Activated CD8-positive, alpha-beta T cell treated with anti-CD3 and anti-CD28 coated beads for 36 hours (primary cell): ENCODE measurements at regions not wholly inside any gene's neighbourhood (a gene's known extent, or its start where the extent isn't known, plus 50 kb on each side); places are given as distances from the start of the nearest gene placed in this dataset.

Source experiments
- ATAC-seq: fragments of 200-7000 bp; cut with Tn5 transposase; one replicate; pipeline ENCODE4 v1.10.0; 2021; ENCODE audit warnings: mild to moderate bottlenecking, moderate library complexity
- CTCF ChIA-PET: fragments of 350-600 bp; sonication (Branson Sonifier 250); formaldehyde crosslinking; loops from one replicate; lab custom pipeline; 2021; ENCODE audit warnings: antibody characterized with exemption; lab: Charles Lee
- POLR2A ChIA-PET: fragments of 350-600 bp; sonication (Branson Sonifier 250); formaldehyde crosslinking; loops from one replicate; lab custom pipeline; 2021; ENCODE audit warnings: antibody characterized with exemption; lab: Charles Lee
- DNase-seq: peaks from one replicate; pipeline ENCODE4 v3.0.0-alpha.2; 2020
- H3K27ac Mint-ChIP-seq: one replicate; pipeline ENCODE4 v1.8.0; 2021; ENCODE audit warnings: mild to moderate bottlenecking, mixed read lengths
- H3K27me3 Mint-ChIP-seq: one replicate; pipeline ENCODE4 v1.8.0; 2021; ENCODE audit warnings: mixed read lengths
- H3K36me3 Mint-ChIP-seq: one replicate; pipeline ENCODE4 v1.8.0; 2021; ENCODE audit warnings: low read depth, mixed read lengths
- H3K4me1 Mint-ChIP-seq: one replicate; pipeline ENCODE4 v1.8.0; 2021; ENCODE audit warnings: low read depth, mixed read lengths
- H3K4me3 Mint-ChIP-seq: one replicate; pipeline ENCODE4 v1.8.0; 2021; ENCODE audit warnings: mild to moderate bottlenecking, moderate library complexity, mixed read lengths
- H3K9me3 Mint-ChIP-seq: one replicate; pipeline ENCODE4 v1.8.0; 2021; ENCODE audit warnings: mixed read lengths
- CTCF ChIP-seq: fragments of 200-600 bp; IDR thresholded peaks from one replicate; pipeline ENCODE4 v1.8.0; 2022; ENCODE audit warnings: antibody characterized with exemption, mild to moderate bottlenecking
- intact Hi-C: fragments of 100-400 bp; cut with micrococcal nuclease; formaldehyde crosslinking; loops from one replicate; pipeline ENCODE4 v1.10.0; 2022

GRCh38 chr1:67630438-67631045 is 54.5 kb upstream of the GADD45A start:
- ATAC-seq (no peak), DNase-seq (no peak)
- CTCF ChIA-PET: interaction anchor here (1.6 to 1.7 kb wide), 2 partner anchors 69 to 136 kb away, joined by 3 to 4 read pairs; no protein-coding TSS in a partner anchor
- Mint-ChIP-seq H3K9me3 (no peaks in the 10 kb centered on the region), H3K4me3 (no peak overlapping the region), H3K4me1 (peaks cover 5% of the 10 kb centered on the region), H3K27me3 (peaks cover 2% of the 10 kb centered on the region), H3K27ac (no peak overlapping the region), H3K36me3 (no peaks in the 10 kb centered on the region)
- intact Hi-C loops: no loop called here
- no peak for TF ChIP-seq CTCF
- POLR2A ChIA-PET: no interaction called here

- ChIA-PET CTCF (interaction anchor here (0.8 kb wide), 1 partner anchor 128 kb away, joined by 5 read pairs; no protein-coding TSS in a partner anchor), POLR2A (no interaction called here)
- DNase-seq (no peak), ATAC-seq (no peak)
- H3K36me3 Mint-ChIP-seq: no peaks in the 10 kb centered on the region
- H3K4me1 Mint-ChIP-seq: peaks cover 10% of the 10 kb centered on the region
- H3K27me3 Mint-ChIP-seq: peaks cover 2% of the 10 kb centered on the region
- intact Hi-C loops: no loop called here
- no peaks in the 10 kb centered on the region for H3K9me3 Mint-ChIP-seq
- no peak for TF ChIP-seq CTCF
- H3K27ac Mint-ChIP-seq: no peak overlapping the region
- no peak overlapping the region for H3K4me3 Mint-ChIP-seq
Observed at GRCh38 chr1:67632356-67632755, 52.6 kb upstream of the GADD45A start.

- CTCF ChIA-PET: interaction anchor here (0.8 kb wide), 1 partner anchor 127 kb away, joined by 5 read pairs; no protein-coding TSS in a partner anchor
- POLR2A ChIA-PET: no interaction called here
- TF ChIP-seq CTCF: no peak
- Mint-ChIP-seq H3K27me3 (peaks cover 2% of the 10 kb centered on the region), H3K9me3 (no peaks in the 10 kb centered on the region), H3K36me3 (no peaks in the 10 kb centered on the region), H3K4me1 (peaks cover 10% of the 10 kb centered on the region), H3K4me3 (no peak overlapping the region), H3K27ac (no peak overlapping the region)
- DNase-seq: no peak
- ATAC-seq: no peak
- intact Hi-C loops: no loop called here
Observed at GRCh38 chr1:67632811-67633655, 52.0 kb upstream of the GADD45A start.

GRCh38 chr1:67634396-67634935 is 50.5 kb upstream of the GADD45A start:
- DNase-seq: no peak
- Mint-ChIP-seq H3K4me3 (no peak overlapping the region), H3K4me1 (peaks cover 10% of the 10 kb centered on the region), H3K27ac (no peak overlapping the region), H3K9me3 (no peaks in the 10 kb centered on the region), H3K27me3 (peaks cover 2% of the 10 kb centered on the region), H3K36me3 (no peaks in the 10 kb centered on the region)
- ATAC-seq: no peak
- intact Hi-C loops: no loop called here
- POLR2A ChIA-PET: no interaction called here
- no peak for TF ChIP-seq CTCF
- CTCF ChIA-PET: no interaction called here
